HepG2 (cell line): ENCODE measurements at regions not wholly inside any gene's neighbourhood (a gene's known extent, or its start where the extent isn't known, plus 50 kb on each side); places are given as distances from the start of the nearest gene placed in this dataset.
A peak's percentile ranks its signal among the peaks of the same experiment; 100 is the strongest.

ENCODE experiments used
- BHLHE40 ChIP-seq: IDR thresholded peaks from 2 replicates; pipeline ENCODE4 v1.6.1; 2011; ENCODE audit warnings: low read length, improper control_type of control experiment
- SAFB2 ChIP-seq: sonication (generic); formaldehyde crosslinking; IDR thresholded peaks from 2 replicates; pipeline ENCODE4 v1.5.1; 2020; ENCODE audit warnings: missing genetic modification reagents, low read depth, mild to moderate bottlenecking, borderline replicate concordance
- SYNCRIP ChIP-seq: fragments of 200-400 bp; formaldehyde crosslinking; IDR thresholded peaks from 2 replicates; pipeline ENCODE4 v1.6.1; 2018; ENCODE audit warnings: mild to moderate bottlenecking, low read depth, low read length; ENCODE audit not compliant: insufficient read depth
- ZNF607 ChIP-seq: sonication (generic); formaldehyde crosslinking; IDR thresholded peaks from 2 replicates; pipeline ENCODE4 v1.5.1; 2020; ENCODE audit warnings: missing genetic modification reagents, mild to moderate bottlenecking, borderline replicate concordance
- ZNF720 ChIP-seq: sonication (generic); formaldehyde crosslinking; IDR thresholded peaks from 2 replicates; pipeline ENCODE4 v1.4.0; 2020; ENCODE audit warnings: missing genetic modification reagents
- TF ChIP-seq, protein P1 (sequence below): sonication (generic); formaldehyde crosslinking; IDR thresholded peaks from 2 replicates; pipeline ENCODE4 v1.4.0; 2020; ENCODE audit warnings: mild to moderate bottlenecking, missing genetic modification reagents
- TF ChIP-seq, protein P2 (sequence below): sonication (generic); formaldehyde crosslinking; IDR thresholded peaks from 2 replicates; pipeline ENCODE4 v1.4.0; 2020; ENCODE audit warnings: missing genetic modification reagents, mild to moderate bottlenecking, borderline replicate concordance
- TF ChIP-seq, protein P3 (sequence below): sonication (generic); formaldehyde crosslinking; IDR thresholded peaks from 2 replicates; pipeline ENCODE4 v1.4.0; 2020; ENCODE audit warnings: missing genetic modification reagents
- TF ChIP-seq, protein P4 (sequence below): sonication (generic); formaldehyde crosslinking; conservative IDR thresholded peaks from 2 replicates; pipeline ENCODE4 v1.4.0; 2020; ENCODE audit warnings: mild to moderate bottlenecking, missing genetic modification reagents, moderate library complexity

DNA sequence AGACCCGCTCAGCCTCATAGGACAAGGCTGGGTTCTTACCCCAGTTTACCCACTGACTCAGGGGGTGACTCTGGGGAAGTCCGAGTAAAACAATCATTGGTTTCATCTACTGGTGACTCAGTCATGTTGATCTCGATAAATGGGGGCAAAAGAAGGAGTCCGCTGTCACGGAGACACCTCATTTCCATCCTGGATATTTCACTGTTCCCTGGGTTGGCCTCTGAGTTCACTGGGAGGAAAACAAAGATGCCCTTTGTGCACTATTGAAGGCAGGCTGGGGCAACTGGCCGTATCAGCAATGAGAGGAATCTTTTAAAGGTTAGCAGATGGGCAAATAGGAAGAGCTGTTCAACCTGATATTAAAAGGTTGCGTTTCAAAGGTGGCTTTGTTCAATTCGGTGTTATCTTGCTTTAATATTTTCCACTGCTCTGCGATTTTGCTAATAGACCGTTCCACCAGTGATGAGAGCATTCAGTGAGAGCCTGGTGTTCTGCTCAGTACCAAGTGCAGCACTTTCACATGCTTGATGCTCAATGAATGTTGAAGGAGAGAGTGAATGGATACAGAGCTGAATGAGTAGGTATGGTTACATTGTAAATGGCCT, 110.2 kb upstream of the EGFLAM start (continued):
- TF ChIP-seq, protein P1, sequence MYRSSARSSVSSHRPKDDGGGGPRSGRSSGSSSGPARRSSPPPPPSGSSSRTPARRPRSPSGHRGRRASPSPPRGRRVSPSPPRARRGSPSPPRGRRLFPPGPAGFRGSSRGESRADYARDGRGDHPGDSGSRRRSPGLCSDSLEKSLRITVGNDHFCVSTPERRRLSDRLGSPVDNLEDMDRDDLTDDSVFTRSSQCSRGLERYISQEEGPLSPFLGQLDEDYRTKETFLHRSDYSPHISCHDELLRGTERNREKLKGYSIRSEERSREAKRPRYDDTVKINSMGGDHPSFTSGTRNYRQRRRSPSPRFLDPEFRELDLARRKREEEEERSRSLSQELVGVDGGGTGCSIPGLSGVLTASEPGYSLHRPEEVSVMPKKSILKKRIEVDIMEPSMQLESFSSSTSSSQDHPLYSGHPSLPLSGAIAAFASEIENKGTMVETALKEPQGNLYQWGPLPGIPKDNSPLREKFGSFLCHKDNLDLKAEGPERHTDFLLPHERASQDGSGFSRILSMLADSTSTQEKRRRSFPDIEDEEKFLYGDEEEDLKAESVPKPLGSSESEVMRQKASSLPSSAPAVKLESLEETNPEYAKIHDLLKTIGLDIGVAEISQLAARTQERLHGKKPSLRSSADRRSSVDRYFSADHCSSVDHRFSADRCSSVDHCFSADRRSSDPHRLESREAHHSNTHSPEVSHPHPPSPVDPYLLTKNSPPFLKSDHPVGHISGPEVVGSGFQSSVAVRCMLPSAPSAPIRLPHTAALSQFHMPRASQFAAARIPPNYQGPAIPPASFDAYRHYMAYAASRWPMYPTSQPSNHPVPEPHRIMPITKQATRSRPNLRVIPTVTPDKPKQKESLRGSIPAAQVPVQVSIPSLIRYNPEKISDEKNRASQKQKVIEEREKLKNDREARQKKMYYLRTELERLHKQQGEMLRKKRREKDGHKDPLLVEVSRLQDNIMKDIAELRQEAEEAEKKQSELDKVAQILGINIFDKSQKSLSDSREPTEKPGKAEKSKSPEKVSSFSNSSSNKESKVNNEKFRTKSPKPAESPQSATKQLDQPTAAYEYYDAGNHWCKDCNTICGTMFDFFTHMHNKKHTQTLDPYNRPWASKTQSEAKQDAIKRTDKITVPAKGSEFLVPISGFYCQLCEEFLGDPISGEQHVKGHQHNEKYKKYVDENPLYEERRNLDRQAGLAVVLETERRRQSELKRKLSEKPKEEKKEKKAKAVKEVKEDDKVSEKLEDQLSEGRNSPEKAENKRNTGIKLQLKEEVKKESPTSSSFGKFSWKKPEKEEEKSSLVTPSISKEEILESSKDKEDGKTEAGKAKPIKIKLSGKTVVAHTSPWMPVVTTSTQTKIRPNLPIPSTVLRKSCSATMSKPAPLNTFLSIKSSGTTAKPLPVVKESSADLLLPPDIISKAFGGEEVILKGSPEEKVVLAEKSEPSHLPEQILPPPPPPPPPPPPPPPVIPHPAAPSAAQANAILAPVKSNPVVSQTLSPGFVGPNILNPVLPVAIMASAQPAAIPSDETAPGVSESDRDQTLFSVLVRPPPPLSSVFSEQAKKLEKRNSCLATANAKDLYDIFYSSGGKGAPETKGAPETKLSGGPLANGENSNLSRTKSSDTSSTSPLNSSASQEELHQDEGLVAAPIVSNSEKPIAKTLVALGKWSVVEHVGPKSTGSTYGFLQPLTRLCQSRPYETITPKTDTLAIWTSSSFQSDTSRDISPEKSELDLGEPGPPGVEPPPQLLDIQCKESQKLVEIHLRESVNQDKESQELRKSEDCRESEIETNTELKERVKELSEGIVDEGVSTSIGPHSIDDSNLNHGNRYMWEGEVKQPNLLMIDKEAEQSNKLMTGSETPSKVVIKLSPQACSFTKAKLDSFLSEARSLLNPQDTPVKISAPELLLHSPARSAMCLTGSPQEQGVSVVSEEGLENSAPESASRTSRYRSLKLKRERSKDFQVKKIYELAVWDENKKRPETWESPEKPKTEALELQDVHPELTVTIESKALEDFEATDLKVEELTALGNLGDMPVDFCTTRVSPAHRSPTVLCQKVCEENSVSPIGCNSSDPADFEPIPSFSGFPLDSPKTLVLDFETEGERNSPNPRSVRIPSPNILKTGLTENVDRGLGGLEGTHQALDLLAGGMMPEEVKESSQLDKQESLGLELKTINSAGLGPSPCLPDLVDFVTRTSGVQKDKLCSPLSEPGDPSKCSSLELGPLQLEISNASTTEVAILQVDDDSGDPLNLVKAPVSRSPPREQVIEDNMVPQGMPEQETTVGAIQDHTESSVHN (CRISPR knock-in tag) = no peak
- no peak for TF ChIP-seq SYNCRIP
- no peak for TF ChIP-seq BHLHE40
- no peak for TF ChIP-seq SAFB2 (CRISPR knock-in tag)
- no peak for TF ChIP-seq ZNF607 (CRISPR knock-in tag)
- TF ChIP-seq, protein P2, sequence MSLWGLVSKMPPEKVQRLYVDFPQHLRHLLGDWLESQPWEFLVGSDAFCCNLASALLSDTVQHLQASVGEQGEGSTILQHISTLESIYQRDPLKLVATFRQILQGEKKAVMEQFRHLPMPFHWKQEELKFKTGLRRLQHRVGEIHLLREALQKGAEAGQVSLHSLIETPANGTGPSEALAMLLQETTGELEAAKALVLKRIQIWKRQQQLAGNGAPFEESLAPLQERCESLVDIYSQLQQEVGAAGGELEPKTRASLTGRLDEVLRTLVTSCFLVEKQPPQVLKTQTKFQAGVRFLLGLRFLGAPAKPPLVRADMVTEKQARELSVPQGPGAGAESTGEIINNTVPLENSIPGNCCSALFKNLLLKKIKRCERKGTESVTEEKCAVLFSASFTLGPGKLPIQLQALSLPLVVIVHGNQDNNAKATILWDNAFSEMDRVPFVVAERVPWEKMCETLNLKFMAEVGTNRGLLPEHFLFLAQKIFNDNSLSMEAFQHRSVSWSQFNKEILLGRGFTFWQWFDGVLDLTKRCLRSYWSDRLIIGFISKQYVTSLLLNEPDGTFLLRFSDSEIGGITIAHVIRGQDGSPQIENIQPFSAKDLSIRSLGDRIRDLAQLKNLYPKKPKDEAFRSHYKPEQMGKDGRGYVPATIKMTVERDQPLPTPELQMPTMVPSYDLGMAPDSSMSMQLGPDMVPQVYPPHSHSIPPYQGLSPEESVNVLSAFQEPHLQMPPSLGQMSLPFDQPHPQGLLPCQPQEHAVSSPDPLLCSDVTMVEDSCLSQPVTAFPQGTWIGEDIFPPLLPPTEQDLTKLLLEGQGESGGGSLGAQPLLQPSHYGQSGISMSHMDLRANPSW (CRISPR knock-in tag) = peak; percentile 79; the same call in 1 of the 2 replicates
- TF ChIP-seq, protein P3, sequence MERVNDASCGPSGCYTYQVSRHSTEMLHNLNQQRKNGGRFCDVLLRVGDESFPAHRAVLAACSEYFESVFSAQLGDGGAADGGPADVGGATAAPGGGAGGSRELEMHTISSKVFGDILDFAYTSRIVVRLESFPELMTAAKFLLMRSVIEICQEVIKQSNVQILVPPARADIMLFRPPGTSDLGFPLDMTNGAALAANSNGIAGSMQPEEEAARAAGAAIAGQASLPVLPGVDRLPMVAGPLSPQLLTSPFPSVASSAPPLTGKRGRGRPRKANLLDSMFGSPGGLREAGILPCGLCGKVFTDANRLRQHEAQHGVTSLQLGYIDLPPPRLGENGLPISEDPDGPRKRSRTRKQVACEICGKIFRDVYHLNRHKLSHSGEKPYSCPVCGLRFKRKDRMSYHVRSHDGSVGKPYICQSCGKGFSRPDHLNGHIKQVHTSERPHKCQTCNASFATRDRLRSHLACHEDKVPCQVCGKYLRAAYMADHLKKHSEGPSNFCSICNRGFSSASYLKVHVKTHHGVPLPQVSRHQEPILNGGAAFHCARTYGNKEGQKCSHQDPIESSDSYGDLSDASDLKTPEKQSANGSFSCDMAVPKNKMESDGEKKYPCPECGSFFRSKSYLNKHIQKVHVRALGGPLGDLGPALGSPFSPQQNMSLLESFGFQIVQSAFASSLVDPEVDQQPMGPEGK (CRISPR knock-in tag) = peak; percentile 58
- TF ChIP-seq, protein P4, sequence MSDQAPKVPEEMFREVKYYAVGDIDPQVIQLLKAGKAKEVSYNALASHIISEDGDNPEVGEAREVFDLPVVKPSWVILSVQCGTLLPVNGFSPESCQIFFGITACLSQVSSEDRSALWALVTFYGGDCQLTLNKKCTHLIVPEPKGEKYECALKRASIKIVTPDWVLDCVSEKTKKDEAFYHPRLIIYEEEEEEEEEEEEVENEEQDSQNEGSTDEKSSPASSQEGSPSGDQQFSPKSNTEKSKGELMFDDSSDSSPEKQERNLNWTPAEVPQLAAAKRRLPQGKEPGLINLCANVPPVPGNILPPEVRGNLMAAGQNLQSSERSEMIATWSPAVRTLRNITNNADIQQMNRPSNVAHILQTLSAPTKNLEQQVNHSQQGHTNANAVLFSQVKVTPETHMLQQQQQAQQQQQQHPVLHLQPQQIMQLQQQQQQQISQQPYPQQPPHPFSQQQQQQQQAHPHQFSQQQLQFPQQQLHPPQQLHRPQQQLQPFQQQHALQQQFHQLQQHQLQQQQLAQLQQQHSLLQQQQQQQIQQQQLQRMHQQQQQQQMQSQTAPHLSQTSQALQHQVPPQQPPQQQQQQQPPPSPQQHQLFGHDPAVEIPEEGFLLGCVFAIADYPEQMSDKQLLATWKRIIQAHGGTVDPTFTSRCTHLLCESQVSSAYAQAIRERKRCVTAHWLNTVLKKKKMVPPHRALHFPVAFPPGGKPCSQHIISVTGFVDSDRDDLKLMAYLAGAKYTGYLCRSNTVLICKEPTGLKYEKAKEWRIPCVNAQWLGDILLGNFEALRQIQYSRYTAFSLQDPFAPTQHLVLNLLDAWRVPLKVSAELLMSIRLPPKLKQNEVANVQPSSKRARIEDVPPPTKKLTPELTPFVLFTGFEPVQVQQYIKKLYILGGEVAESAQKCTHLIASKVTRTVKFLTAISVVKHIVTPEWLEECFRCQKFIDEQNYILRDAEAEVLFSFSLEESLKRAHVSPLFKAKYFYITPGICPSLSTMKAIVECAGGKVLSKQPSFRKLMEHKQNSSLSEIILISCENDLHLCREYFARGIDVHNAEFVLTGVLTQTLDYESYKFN (CRISPR knock-in tag) = peak; percentile 92
- TF ChIP-seq ZNF720 = no peak
